Endothelial cell (in vitro differentiated cells): ENCODE measurements at regions not wholly inside any gene's neighbourhood (a gene's known extent, or its start where the extent isn't known, plus 50 kb on each side); places are given as distances from the start of the nearest gene placed in this dataset.

Experiments used
- DNase-seq: peaks from one replicate; pipeline ENCODE4 v3.0.0; 2021; ENCODE audit warnings: low spot score
- H3K27ac Mint-ChIP-seq: one replicate; pipeline ENCODE4 v1.8.0; 2021; ENCODE audit warnings: mixed read lengths, inconsistent platforms; ENCODE audit not compliant: unreplicated experiment
- H3K27me3 Mint-ChIP-seq: one replicate; pipeline ENCODE4 v1.8.0; 2021; ENCODE audit warnings: mild to moderate bottlenecking, moderate library complexity, mixed read lengths, inconsistent platforms; ENCODE audit not compliant: unreplicated experiment
- H3K36me3 Mint-ChIP-seq: one replicate; pipeline ENCODE4 v1.8.0; 2021; ENCODE audit warnings: mild to moderate bottlenecking, low read depth, mixed read lengths, inconsistent platforms; ENCODE audit not compliant: unreplicated experiment
- H3K4me1 Mint-ChIP-seq: one replicate; pipeline ENCODE4 v1.8.0; 2021; ENCODE audit warnings: mild to moderate bottlenecking, mixed read lengths, inconsistent platforms; ENCODE audit not compliant: unreplicated experiment
- H3K4me3 Mint-ChIP-seq: one replicate; pipeline ENCODE4 v1.8.0; 2021; ENCODE audit warnings: mild to moderate bottlenecking, mixed read lengths, inconsistent platforms; ENCODE audit not compliant: unreplicated experiment
- H3K9me3 Mint-ChIP-seq: one replicate; pipeline ENCODE4 v1.8.0; 2021; ENCODE audit warnings: mixed read lengths, inconsistent platforms; ENCODE audit not compliant: unreplicated experiment
- TF ChIP-seq, protein P1 (sequence below): fragments of 200-600 bp; sonication (generic); IDR thresholded peaks from one replicate; pipeline ENCODE4 v1.5.0; 2021; ENCODE audit warnings: antibody characterized with exemption; ENCODE audit not compliant: unreplicated experiment

DNA sequence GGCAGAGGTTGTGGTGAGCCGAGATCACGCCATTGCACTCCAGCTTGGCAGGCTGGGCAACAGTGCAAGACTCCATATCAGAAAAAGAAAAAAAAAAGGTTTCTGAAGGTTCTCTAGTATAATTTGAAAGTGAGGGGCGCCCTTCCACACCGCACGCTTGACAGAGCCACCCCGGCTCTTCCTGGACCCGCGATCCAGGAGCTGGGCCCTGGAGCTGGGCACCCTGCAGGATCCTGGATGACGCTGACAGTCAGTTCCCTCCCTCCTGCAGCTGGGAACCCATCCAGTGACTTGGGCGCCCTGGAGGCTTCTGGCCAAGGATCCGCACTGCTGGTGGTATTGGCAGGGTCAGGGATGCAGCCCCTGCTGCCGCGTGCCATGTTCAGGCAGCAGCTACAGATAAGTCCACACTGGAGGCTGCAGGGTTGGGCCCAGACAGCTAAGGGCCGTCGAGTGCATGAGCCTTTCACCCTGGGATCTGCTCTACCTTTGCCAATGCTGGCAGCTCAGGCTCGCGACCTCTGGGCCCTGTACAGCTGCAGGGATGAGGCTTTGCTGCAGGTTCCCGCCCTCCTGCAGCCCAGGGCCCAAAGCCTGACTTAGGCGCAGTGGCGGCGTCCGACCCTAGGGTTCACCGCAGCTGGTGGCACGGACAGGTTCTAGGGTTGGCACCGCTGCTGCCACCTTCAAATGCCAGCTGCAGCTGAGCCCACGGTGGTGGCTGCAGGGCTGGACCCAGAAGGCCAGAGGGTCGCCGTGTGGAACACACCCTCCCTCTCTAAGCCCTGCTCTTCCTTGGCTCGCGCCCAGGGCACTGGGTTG, 110.2 kb downstream of the OR13A1 start:
- H3K4me3 Mint-ChIP-seq: no peak overlapping the region
- H3K9me3 Mint-ChIP-seq: peaks cover 6% of the 10 kb centered on the region
- TF ChIP-seq, protein P1, sequence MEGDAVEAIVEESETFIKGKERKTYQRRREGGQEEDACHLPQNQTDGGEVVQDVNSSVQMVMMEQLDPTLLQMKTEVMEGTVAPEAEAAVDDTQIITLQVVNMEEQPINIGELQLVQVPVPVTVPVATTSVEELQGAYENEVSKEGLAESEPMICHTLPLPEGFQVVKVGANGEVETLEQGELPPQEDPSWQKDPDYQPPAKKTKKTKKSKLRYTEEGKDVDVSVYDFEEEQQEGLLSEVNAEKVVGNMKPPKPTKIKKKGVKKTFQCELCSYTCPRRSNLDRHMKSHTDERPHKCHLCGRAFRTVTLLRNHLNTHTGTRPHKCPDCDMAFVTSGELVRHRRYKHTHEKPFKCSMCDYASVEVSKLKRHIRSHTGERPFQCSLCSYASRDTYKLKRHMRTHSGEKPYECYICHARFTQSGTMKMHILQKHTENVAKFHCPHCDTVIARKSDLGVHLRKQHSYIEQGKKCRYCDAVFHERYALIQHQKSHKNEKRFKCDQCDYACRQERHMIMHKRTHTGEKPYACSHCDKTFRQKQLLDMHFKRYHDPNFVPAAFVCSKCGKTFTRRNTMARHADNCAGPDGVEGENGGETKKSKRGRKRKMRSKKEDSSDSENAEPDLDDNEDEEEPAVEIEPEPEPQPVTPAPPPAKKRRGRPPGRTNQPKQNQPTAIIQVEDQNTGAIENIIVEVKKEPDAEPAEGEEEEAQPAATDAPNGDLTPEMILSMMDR: no peak
- peaks cover 16% of the 10 kb centered on the region for H3K36me3 Mint-ChIP-seq
- no peak for DNase-seq
- no peaks in the 10 kb centered on the region for H3K27me3 Mint-ChIP-seq
- no peak overlapping the region for H3K27ac Mint-ChIP-seq
- peaks cover 3% of the 10 kb centered on the region for H3K4me1 Mint-ChIP-seq

DNA sequence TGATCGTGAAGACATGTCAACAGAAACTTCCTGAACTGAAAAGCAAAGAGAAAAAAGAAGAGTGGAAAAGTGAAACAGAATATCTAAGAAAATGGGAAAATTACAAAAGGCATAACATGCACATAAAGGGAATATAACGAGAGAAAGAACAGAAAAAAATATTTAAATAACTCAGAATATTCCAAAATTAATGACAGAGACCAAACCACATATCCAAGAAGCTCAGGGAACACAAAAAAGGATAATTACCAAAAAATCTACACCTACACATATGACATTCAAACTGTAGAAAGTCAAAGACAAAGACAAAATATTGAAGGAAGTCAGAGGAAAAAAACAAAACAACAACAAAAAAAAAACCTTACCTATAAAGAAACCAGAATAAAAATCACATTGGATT, 105.5 kb downstream of the OR13A1 start:
- Mint-ChIP-seq H3K4me3 (no peak overlapping the region), H3K27me3 (no peaks in the 10 kb centered on the region), H3K36me3 (peaks cover 19% of the 10 kb centered on the region), H3K9me3 (peaks cover 6% of the 10 kb centered on the region), H3K4me1 (peaks cover 3% of the 10 kb centered on the region), H3K27ac (no peak overlapping the region)
- no peak for DNase-seq
- TF ChIP-seq, protein P1: no peak

DNA sequence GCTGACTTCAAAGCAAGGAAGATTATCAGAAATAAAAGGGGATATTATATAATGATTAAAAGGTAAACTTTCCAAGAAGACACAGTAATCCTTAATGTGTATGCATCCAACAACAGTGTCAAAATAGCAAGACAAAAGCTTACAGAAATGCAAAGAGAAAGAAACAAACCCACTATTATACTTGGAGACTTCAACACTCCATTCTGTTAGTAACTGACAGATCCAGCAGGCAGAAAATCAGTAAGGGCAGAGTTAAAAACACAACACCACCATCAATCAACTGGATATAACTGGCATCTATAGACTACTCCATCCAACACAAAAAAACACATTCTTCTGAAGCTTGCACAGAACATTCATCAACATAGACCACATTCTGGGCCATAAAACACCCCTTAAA, 103.8 kb downstream of the OR13A1 start:
- Mint-ChIP-seq H3K27ac (no peak overlapping the region), H3K9me3 (peaks cover 6% of the 10 kb centered on the region), H3K36me3 (peaks cover 15% of the 10 kb centered on the region), H3K4me1 (peaks cover 3% of the 10 kb centered on the region), H3K27me3 (no peaks in the 10 kb centered on the region), H3K4me3 (no peak overlapping the region)
- DNase-seq: no peak
- TF ChIP-seq, protein P1: no peak

DNA sequence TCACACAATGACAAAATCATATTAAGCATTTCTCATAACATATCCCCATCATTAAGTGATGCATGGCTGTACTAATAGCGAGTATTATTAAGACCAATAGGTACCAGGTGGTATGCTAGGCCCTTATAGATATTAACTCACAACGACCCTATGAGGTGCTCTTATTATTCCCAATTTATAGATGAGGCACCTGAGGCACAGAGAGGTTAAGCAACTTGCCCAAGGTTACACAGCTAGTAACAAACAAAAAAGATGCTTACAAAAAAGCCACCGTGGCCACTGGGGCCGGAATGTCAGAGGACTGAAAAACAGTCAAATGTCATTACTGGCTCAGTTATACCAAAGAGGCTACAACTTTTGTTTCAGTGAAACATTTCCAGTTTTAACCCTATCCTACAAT, 96.0 kb downstream of the OR13A1 start:
- Mint-ChIP-seq H3K9me3 (no peaks in the 10 kb centered on the region), H3K4me1 (peaks cover 3% of the 10 kb centered on the region), H3K36me3 (no peaks in the 10 kb centered on the region), H3K27ac (no peak overlapping the region), H3K27me3 (peaks cover 1% of the 10 kb centered on the region), H3K4me3 (no peak overlapping the region)
- no peak for DNase-seq
- TF ChIP-seq, protein P1: no peak

DNA sequence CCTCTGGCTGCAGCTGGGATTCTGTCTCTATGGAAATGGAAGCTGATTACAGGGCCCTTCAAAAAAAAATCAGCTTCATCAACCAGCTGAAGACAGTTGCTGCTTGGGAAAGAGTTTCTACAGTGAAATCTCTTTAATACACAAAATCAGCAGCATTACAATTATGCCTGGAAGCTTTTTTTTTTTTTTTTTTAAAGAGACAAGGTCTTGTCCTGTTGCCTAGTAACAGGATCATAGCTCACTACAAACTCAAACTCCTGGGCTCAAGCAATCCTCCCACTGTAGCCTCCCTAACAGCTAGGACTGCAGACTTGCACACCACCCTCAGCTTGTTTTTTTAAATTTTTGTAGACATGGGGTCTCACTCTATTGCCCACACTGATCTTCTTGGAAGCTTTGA, 94.5 kb downstream of the OR13A1 start:
- Mint-ChIP-seq H3K27me3 (peaks cover 1% of the 10 kb centered on the region), H3K27ac (no peak overlapping the region), H3K4me3 (no peak overlapping the region), H3K36me3 (no peaks in the 10 kb centered on the region), H3K9me3 (no peaks in the 10 kb centered on the region), H3K4me1 (peaks cover 3% of the 10 kb centered on the region)
- TF ChIP-seq, protein P1: no peak
- no peak for DNase-seq
